Loucy (cell line): ENCODE measurements at regions not wholly inside any gene's neighbourhood (a gene's known extent, or its start where the extent isn't known, plus 50 kb on each side); places are given as distances from the start of the nearest gene placed in this dataset.

Source experiments
- H2AFZ ChIP-seq: fragments of 200-600 bp; sonication (generic); 2 replicates; pipeline ENCODE4 v1.6.0; 2016; ENCODE audit warnings: antibody characterized with exemption, mild to moderate bottlenecking, low read length, moderate library complexity
- H3F3A ChIP-seq: fragments of 200-600 bp; 2 replicates; pipeline ENCODE4 v1.6.0; 2016; ENCODE audit warnings: antibody characterized with exemption, low read depth, mild to moderate bottlenecking
- H3K27me3 ChIP-seq: fragments of 200-600 bp; sonication (generic); 2 replicates; pipeline ENCODE4 v1.6.1; 2014; ENCODE audit warnings: low read length, mild to moderate bottlenecking; ENCODE audit not compliant: insufficient read depth, poor library complexity, severe bottlenecking
- H3K36me3 ChIP-seq: fragments of 200-600 bp; sonication (generic); 2 replicates; pipeline ENCODE4 v1.6.1; 2016; ENCODE audit warnings: low read length; ENCODE audit not compliant: insufficient read depth
- H3K4me1 ChIP-seq: fragments of 200-600 bp; sonication (generic); 2 replicates; pipeline ENCODE4 v1.5.1; 2014; ENCODE audit warnings: low read length, mild to moderate bottlenecking; ENCODE audit not compliant: insufficient read depth, poor library complexity, severe bottlenecking
- H3K4me2 ChIP-seq: fragments of 200-600 bp; sonication (generic); 2 replicates; pipeline ENCODE4 v1.6.0; 2014; ENCODE audit warnings: antibody characterized with exemption, low read length, low read depth, mild to moderate bottlenecking; ENCODE audit not compliant: poor library complexity, severe bottlenecking
- H3K4me3 ChIP-seq: fragments of 200-600 bp; sonication (generic); 2 replicates; pipeline ENCODE4 v1.5.1; 2014; ENCODE audit warnings: low read length, mild to moderate bottlenecking, mixed read lengths; ENCODE audit not compliant: poor library complexity, severe bottlenecking
- H3K79me2 ChIP-seq: fragments of 200-600 bp; sonication (generic); 2 replicates; pipeline ENCODE4 v1.6.1; 2014; ENCODE audit warnings: low read length; ENCODE audit not compliant: insufficient read depth
- H3K9ac ChIP-seq: fragments of 200-600 bp; sonication (generic); 2 replicates; pipeline ENCODE4 v1.6.0; 2014; ENCODE audit warnings: mild to moderate bottlenecking, low read depth, low read length, moderate library complexity; ENCODE audit not compliant: poor library complexity, severe bottlenecking
- H3K9me2 ChIP-seq: fragments of 200-600 bp; sonication (generic); replicated peaks from 2 replicates; pipeline ENCODE4 v1.6.1; 2016; ENCODE audit warnings: low read depth, low read length, mixed read lengths
- H3K9me3 ChIP-seq: fragments of 200-600 bp; sonication (generic); 2 replicates; pipeline ENCODE4 v1.6.1; 2014; ENCODE audit warnings: mild to moderate bottlenecking, antibody characterized with exemption, low read length, low read depth; ENCODE audit not compliant: insufficient read depth
- H4K20me1 ChIP-seq: fragments of 200-600 bp; sonication (generic); 2 replicates; pipeline ENCODE4 v1.6.0; 2014; ENCODE audit warnings: antibody characterized with exemption, low read length, mild to moderate bottlenecking; ENCODE audit not compliant: insufficient read depth, poor library complexity, severe bottlenecking
- EZH2phosphoT487 ChIP-seq: fragments of 200-600 bp; IDR thresholded peaks from 2 replicates; pipeline ENCODE4 v1.6.1; 2018; ENCODE audit warnings: antibody characterized with exemption, mild to moderate bottlenecking, moderate library complexity, borderline replicate concordance
- TF ChIP-seq, protein P1 (sequence below): fragments of 200-600 bp; sonication (generic); conservative IDR thresholded peaks from 2 replicates; pipeline ENCODE4 v1.5.1; 2014; ENCODE audit warnings: mild to moderate bottlenecking, antibody characterized with exemption, low read length

DNA sequence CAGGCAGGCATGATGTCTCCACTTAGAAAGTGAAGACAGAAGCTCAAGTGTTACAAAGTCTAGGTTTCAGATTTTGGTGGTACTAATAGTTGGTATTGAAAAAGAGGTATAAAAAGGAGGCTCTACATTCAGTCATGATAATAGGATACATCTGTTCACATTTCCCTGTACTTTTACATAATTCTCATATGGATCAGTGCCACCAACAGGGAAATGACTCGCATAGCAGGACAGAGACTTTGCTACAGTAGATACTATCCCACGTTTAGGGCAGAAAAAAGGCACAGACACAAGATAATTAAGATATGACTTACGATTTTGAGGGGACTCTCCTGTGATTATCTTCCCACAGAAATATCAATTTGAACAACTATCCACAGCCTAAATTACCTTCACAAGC, 1062.9 kb upstream of the EPHA6 start:
- Histone ChIP-seq H3K9me3 (no peaks in the 10 kb centered on the region), H3F3A (no peaks in the 10 kb centered on the region), H3K36me3 (no peaks in the 10 kb centered on the region), H3K27me3 (no peaks in the 10 kb centered on the region), H3K4me2 (no peak overlapping the region), H3K9me2 (no peaks in the 10 kb centered on the region), H2AFZ (no peak overlapping the region), H3K9ac (no peak overlapping the region), H3K79me2 (no peaks in the 10 kb centered on the region), H3K4me3 (no peak overlapping the region), H4K20me1 (no peaks in the 10 kb centered on the region), H3K4me1 (no peaks in the 10 kb centered on the region)
- no peak for TF ChIP-seq EZH2phosphoT487
- TF ChIP-seq, protein P1, sequence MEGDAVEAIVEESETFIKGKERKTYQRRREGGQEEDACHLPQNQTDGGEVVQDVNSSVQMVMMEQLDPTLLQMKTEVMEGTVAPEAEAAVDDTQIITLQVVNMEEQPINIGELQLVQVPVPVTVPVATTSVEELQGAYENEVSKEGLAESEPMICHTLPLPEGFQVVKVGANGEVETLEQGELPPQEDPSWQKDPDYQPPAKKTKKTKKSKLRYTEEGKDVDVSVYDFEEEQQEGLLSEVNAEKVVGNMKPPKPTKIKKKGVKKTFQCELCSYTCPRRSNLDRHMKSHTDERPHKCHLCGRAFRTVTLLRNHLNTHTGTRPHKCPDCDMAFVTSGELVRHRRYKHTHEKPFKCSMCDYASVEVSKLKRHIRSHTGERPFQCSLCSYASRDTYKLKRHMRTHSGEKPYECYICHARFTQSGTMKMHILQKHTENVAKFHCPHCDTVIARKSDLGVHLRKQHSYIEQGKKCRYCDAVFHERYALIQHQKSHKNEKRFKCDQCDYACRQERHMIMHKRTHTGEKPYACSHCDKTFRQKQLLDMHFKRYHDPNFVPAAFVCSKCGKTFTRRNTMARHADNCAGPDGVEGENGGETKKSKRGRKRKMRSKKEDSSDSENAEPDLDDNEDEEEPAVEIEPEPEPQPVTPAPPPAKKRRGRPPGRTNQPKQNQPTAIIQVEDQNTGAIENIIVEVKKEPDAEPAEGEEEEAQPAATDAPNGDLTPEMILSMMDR = no peak

DNA sequence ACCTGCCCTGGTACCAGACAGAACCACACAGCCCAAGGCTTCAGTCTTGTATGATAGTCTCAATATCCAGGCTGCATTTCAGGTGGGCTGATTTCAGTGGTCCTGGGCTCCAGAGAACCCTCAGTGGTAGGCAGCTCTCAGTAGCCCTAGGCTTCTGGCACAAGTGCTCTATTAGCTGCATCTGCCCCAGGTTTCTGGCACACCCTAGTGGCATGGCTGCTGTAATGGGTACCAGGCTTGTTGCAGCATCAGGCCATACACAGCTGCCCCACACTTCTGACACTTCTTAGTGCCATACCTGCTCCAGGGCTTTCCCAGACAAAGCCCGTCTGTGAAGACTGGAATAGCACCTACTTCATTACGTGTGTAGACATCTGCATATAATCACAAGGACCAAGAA, 1062.2 kb upstream of the EPHA6 start:
- no peak overlapping the region for H2AFZ ChIP-seq
- no peaks in the 10 kb centered on the region for H3K79me2 ChIP-seq
- no peaks in the 10 kb centered on the region for H3F3A ChIP-seq
- no peak for TF ChIP-seq EZH2phosphoT487
- TF ChIP-seq, protein P1 = no peak
- no peaks in the 10 kb centered on the region for H3K36me3 ChIP-seq
- H3K4me1 ChIP-seq = no peaks in the 10 kb centered on the region
- no peak overlapping the region for H3K4me3 ChIP-seq
- no peaks in the 10 kb centered on the region for H4K20me1 ChIP-seq
- H3K9me2 ChIP-seq = no peaks in the 10 kb centered on the region
- H3K9ac ChIP-seq = no peak overlapping the region
- H3K27me3 ChIP-seq = no peaks in the 10 kb centered on the region
- no peaks in the 10 kb centered on the region for H3K9me3 ChIP-seq
- H3K4me2 ChIP-seq = no peak overlapping the region

DNA sequence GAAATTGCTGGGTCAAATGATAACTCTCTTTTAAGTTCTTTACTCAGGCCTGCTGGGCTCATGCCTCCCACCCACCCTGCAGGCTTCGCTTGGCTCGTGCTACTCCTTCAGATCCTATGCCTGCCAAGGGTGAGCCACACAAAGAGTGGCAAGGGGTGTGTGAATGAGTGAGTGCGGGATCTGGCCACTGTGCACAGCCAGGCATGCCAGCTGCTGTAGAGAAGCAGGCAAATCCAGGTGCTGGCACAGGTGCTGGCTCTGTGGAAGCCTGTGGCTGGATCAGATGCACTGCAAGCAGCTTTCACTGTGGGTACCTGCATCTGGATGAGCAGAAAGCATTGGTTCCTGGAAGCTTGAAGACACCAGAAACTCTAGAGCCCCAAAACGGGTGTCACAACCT, 1055.7 kb upstream of the EPHA6 start:
- H3K27me3 ChIP-seq = no peaks in the 10 kb centered on the region
- H3F3A ChIP-seq = no peaks in the 10 kb centered on the region
- H2AFZ ChIP-seq = no peak overlapping the region
- no peak overlapping the region for H3K4me3 ChIP-seq
- H3K4me1 ChIP-seq = no peaks in the 10 kb centered on the region
- no peaks in the 10 kb centered on the region for H3K9me3 ChIP-seq
- H3K9ac ChIP-seq = no peak overlapping the region
- no peaks in the 10 kb centered on the region for H3K79me2 ChIP-seq
- no peaks in the 10 kb centered on the region for H3K9me2 ChIP-seq
- H3K4me2 ChIP-seq = no peak overlapping the region
- H3K36me3 ChIP-seq = no peaks in the 10 kb centered on the region
- TF ChIP-seq, protein P1 = no peak
- TF ChIP-seq EZH2phosphoT487 = no peak
- H4K20me1 ChIP-seq = no peaks in the 10 kb centered on the region
